Naive B cell (primary cell): ENCODE measurements at regions not wholly inside any gene's neighbourhood (a gene's known extent, or its start where the extent isn't known, plus 50 kb on each side); places are given as distances from the start of the nearest gene placed in this dataset.

ENCODE experiments used
- ATAC-seq, 2 donors: fragments of 150-1000 bp; cut with Tn5 transposase; 2 replicates each; pipeline ENCODE4 v1.10.0; 2021; ENCODE audit warnings: low read depth in 2 of 2, mild to moderate bottlenecking in 2 of 2, moderate library complexity in 2 of 2
- DNase-seq: peaks from one replicate; pipeline ENCODE4 v3.0.0; 2022
- H3K27ac Mint-ChIP-seq, 6 donors: one replicate each; pipeline ENCODE4 v1.8.0; 2020 to 2022; ENCODE audit warnings: mild to moderate bottlenecking in 6 of 6, mixed read lengths in 6 of 6, moderate library complexity in 5 of 6, inconsistent platforms in 2 of 6
- H3K27me3 Mint-ChIP-seq, 3 donors: one replicate each; pipeline ENCODE4 v1.8.0; 2021 to 2022; ENCODE audit warnings: mixed read lengths in 3 of 3, mild to moderate bottlenecking in 1 of 3
- H3K36me3 Mint-ChIP-seq, 2 donors: one replicate each; pipeline ENCODE4 v1.8.0; 2020 to 2022; ENCODE audit warnings: mixed read lengths in 2 of 2, inconsistent platforms in 1 of 2, mild to moderate bottlenecking in 1 of 2
- H3K4me1 Mint-ChIP-seq, 3 donors: one replicate each; pipeline ENCODE4 v1.8.0; 2020 to 2022; ENCODE audit warnings: mixed read lengths in 3 of 3, inconsistent platforms in 1 of 3, mild to moderate bottlenecking in 1 of 3, moderate library complexity in 1 of 3
- H3K4me3 Mint-ChIP-seq, 8 donors: one replicate each; pipeline ENCODE4 v1.8.0; 2020 to 2022; ENCODE audit warnings: mild to moderate bottlenecking in 8 of 8, mixed read lengths in 8 of 8, moderate library complexity in 8 of 8, inconsistent platforms in 2 of 8
- H3K9me3 Mint-ChIP-seq, 7 donors: one replicate each; pipeline ENCODE4 v1.8.0; 2020 to 2022; ENCODE audit warnings: mixed read lengths in 7 of 7, mild to moderate bottlenecking in 5 of 7, inconsistent platforms in 2 of 7, moderate library complexity in 1 of 7

DNA sequence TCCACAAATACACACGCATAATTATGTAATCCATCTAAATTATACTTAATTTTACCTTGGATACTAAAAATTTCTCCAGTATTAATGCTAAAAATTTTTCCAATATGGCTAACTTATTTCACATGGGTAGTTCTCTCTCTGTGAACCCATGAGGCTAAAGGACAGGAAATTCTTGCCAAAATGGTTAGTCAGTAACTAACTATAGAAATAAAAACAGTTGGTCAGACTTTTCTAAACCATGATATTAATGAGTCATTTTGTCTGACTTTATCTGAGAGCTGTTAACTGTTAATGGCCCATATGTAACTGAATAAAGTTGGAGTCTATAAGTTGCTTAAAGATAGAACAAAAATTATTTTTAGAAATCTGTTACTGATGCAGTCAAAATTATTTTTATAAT, 549.4 kb downstream of the TLL1 start:
- H3K36me3 Mint-ChIP-seq: no peaks in the 10 kb centered on the region
- H3K4me1 Mint-ChIP-seq: no peaks in the 10 kb centered on the region
- H3K27me3 Mint-ChIP-seq: no peaks in the 10 kb centered on the region
- no peak for DNase-seq
- no peak overlapping the region for H3K4me3 Mint-ChIP-seq
- peaks cover 0 to 11% (median 3%) of the 10 kb centered on the region in 7 donors for H3K9me3 Mint-ChIP-seq
- no peak for ATAC-seq
- H3K27ac Mint-ChIP-seq: no peak overlapping the region

- DNase-seq (no peak), ATAC-seq (no peak)
- H3K9me3 Mint-ChIP-seq: peaks cover 0 to 4% (median 0%) of the 10 kb centered on the region in 7 donors
- H3K36me3 Mint-ChIP-seq: no peaks in the 10 kb centered on the region
- H3K27me3 Mint-ChIP-seq: no peaks in the 10 kb centered on the region
- H3K4me1 Mint-ChIP-seq: no peaks in the 10 kb centered on the region
- H3K27ac Mint-ChIP-seq: no peak overlapping the region
- H3K4me3 Mint-ChIP-seq: no peak overlapping the region
Observed at GRCh38 chr4:166426300-166426863, 553.3 kb downstream of the TLL1 start.

- DNase-seq (no peak), ATAC-seq (no peak)
- no peaks in the 10 kb centered on the region for H3K36me3 Mint-ChIP-seq
- H3K4me3 Mint-ChIP-seq: no peak overlapping the region
- no peak overlapping the region for H3K27ac Mint-ChIP-seq
- H3K9me3 Mint-ChIP-seq: peaks cover 0 to 4% (median 0%) of the 10 kb centered on the region in 7 donors
- H3K27me3 Mint-ChIP-seq: no peaks in the 10 kb centered on the region
- no peaks in the 10 kb centered on the region for H3K4me1 Mint-ChIP-seq
Observed at GRCh38 chr4:166432125-166432524, 559.1 kb downstream of the TLL1 start.

GRCh38 chr4:166432842-166433241, 559.8 kb downstream of the TLL1 start:
- no peaks in the 10 kb centered on the region for H3K36me3 Mint-ChIP-seq
- no peak overlapping the region for H3K4me3 Mint-ChIP-seq
- H3K27ac Mint-ChIP-seq: no peak overlapping the region
- no peak for DNase-seq
- no peak for ATAC-seq
- H3K9me3 Mint-ChIP-seq: peaks cover 0 to 4% (median 0%) of the 10 kb centered on the region in 7 donors
- no peaks in the 10 kb centered on the region for H3K4me1 Mint-ChIP-seq
- H3K27me3 Mint-ChIP-seq: no peaks in the 10 kb centered on the region

DNA sequence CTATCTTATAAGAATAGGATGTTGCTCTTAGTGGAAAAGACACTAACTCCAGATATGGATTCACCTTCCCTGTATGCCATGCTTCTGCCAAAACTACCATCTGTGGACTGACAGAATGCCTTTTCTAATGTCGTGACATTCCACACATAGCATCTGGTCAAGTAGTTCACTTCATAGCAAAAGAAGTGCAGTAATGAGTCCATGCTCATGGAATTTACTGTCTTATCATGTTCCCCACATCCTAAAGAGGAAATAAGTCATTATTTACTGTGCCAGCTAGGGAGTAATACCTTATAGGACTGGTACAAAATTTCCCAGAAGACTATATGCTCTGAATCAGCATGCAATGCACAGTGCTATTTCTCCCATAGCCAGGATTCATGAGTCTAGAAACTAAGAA, 562.4 kb downstream of the TLL1 start:
- DNase-seq: no peak
- Mint-ChIP-seq H3K27me3 (no peaks in the 10 kb centered on the region), H3K9me3 (peaks cover 0 to 4% (median 0%) of the 10 kb centered on the region in 7 donors), H3K36me3 (no peaks in the 10 kb centered on the region), H3K4me1 (no peaks in the 10 kb centered on the region), H3K4me3 (no peak overlapping the region), H3K27ac (no peak overlapping the region)
- no peak for ATAC-seq

DNA sequence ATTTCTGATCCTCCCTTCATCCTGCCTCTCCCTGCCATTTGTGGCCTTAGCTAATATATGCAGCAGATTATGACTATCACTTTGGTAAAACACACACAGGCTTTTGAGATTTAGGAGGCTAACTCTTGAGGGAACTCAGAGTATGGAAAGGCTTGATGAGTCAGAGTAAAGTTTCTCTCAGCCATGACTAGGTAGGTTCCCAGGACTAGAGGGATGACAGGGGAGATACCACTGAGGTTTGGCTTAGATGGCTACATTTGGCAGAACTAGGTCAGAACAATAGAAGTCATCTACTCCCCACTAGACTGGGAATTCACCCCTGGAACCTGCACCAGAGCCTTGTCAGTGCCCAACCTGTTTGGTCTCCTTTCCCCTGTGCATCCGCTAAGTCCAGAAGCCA, 585.7 kb downstream of the TLL1 start:
- H3K27me3 Mint-ChIP-seq: no peaks in the 10 kb centered on the region
- no peak overlapping the region for H3K27ac Mint-ChIP-seq
- no peak overlapping the region for H3K4me3 Mint-ChIP-seq
- no peaks in the 10 kb centered on the region for H3K36me3 Mint-ChIP-seq
- no peak for DNase-seq
- H3K9me3 Mint-ChIP-seq: peaks cover 0 to 9% (median 7%) of the 10 kb centered on the region in 7 donors
- H3K4me1 Mint-ChIP-seq: no peaks in the 10 kb centered on the region
- no peak for ATAC-seq

GRCh38 chr4:166459621-166460020, 586.6 kb downstream of the TLL1 start:
- ATAC-seq: no peak
- DNase-seq: no peak
- Mint-ChIP-seq H3K27ac (no peak overlapping the region), H3K27me3 (no peaks in the 10 kb centered on the region), H3K36me3 (no peaks in the 10 kb centered on the region), H3K4me1 (no peaks in the 10 kb centered on the region), H3K4me3 (no peak overlapping the region), H3K9me3 (peaks cover 0 to 8% (median 4%) of the 10 kb centered on the region in 7 donors)

DNA sequence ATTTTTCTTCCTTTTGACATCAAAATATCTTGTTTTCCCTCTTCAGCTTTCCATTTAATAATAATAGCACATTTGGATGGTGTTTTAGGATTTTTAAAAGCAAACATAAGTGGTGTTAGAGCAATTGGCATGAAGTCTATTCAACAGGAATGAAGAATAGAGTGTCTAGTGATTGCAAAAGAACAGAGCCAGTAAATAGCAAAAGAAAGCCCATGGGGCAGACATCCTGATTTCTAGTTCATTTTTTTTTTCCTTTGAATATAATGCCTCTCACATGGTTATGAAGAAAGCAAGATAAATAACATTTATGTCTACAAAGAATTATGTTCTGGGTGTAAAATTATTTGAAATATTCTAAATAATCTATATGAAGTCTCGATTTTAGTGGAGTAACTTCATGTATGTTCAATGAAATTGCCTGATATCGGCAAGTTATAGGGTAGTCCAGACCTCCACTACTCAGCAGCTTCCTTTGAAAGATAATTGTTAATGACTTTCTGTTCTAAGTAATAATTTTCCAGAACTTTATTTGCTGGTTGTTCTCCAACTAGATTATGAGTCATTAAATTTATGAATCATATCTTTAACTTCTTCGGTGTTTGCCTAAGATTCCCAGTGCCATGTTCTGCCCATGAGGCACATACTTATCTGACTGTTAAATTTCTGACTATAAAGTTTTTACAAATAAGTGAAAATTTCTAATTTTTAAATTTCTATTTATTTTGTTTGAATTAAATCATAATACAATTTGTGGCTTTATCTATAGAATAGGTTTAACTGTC, 587.9 kb downstream of the TLL1 start:
- Mint-ChIP-seq H3K27ac (no peak overlapping the region), H3K4me3 (no peak overlapping the region), H3K27me3 (no peaks in the 10 kb centered on the region), H3K4me1 (no peaks in the 10 kb centered on the region), H3K9me3 (peaks cover 0 to 1% (median 0%) of the 10 kb centered on the region in 7 donors), H3K36me3 (no peaks in the 10 kb centered on the region)
- DNase-seq (no peak), ATAC-seq (no peak)

- Mint-ChIP-seq H3K27ac (no peak overlapping the region), H3K27me3 (no peaks in the 10 kb centered on the region), H3K36me3 (no peaks in the 10 kb centered on the region), H3K4me3 (no peak overlapping the region), H3K9me3 (peaks cover 0 to 5% (median 2%) of the 10 kb centered on the region in 7 donors), H3K4me1 (no peaks in the 10 kb centered on the region)
- DNase-seq (no peak), ATAC-seq (no peak)
Observed at GRCh38 chr4:166481055-166481454, 608.0 kb downstream of the TLL1 start.

- Mint-ChIP-seq H3K27me3 (no peaks in the 10 kb centered on the region), H3K36me3 (no peaks in the 10 kb centered on the region), H3K4me3 (no peak overlapping the region), H3K27ac (no peak overlapping the region), H3K9me3 (peaks cover 0 to 5% (median 2%) of the 10 kb centered on the region in 7 donors), H3K4me1 (no peaks in the 10 kb centered on the region)
- ATAC-seq (no peak), DNase-seq (no peak)
Observed at GRCh38 chr4:166481739-166482138, 608.7 kb downstream of the TLL1 start.

DNA sequence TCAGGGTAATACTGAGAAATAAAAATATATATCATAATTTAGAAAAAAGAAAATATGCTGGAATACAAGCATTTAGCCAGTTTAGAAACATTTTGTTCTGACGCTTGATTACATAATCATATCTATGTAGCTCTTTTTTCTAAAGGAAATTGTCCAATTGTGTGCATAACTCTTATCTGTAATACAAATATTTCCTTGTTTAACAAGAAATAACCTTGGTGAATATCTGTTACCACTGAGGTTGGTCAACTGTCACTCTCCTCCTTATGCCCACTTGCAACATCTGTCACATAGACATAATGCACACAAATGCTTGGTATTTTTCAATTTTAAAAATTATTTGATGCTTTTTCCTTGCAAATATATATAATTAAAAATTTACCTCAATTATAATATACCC, 609.7 kb downstream of the TLL1 start:
- Mint-ChIP-seq H3K4me3 (no peak overlapping the region), H3K9me3 (peaks cover 0 to 4% (median 2%) of the 10 kb centered on the region in 7 donors), H3K36me3 (no peaks in the 10 kb centered on the region), H3K27ac (no peak overlapping the region), H3K4me1 (no peaks in the 10 kb centered on the region), H3K27me3 (no peaks in the 10 kb centered on the region)
- no peak for ATAC-seq
- no peak for DNase-seq

DNA sequence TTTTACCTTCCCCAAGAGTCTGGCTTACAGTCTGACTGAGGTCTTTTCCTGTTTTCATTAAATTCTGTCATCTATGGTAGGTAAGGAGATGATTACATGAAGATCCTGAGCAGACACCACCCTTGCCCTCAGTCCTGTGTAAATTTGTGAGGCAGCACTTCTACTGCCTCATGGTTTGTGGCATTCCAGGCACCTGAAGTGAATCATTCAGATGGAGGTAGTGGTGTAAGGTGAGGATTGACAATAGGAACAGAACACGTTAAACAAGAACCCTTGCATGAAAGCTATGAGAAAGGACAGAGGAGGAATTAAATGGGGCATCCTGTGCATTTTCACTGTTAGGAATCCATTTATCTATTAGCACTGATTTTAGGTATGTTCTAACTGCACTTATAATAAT, 618.6 kb downstream of the TLL1 start:
- Mint-ChIP-seq H3K9me3 (peaks cover 0 to 4% (median 0%) of the 10 kb centered on the region in 7 donors), H3K4me1 (no peaks in the 10 kb centered on the region), H3K27me3 (no peaks in the 10 kb centered on the region), H3K4me3 (no peak overlapping the region), H3K27ac (no peak overlapping the region), H3K36me3 (no peaks in the 10 kb centered on the region)
- DNase-seq: no peak
- ATAC-seq: no peak

- Mint-ChIP-seq H3K4me1 (no peaks in the 10 kb centered on the region), H3K27ac (no peak overlapping the region), H3K27me3 (no peaks in the 10 kb centered on the region), H3K36me3 (no peaks in the 10 kb centered on the region), H3K4me3 (no peak overlapping the region), H3K9me3 (peaks cover 0 to 4% (median 0%) of the 10 kb centered on the region in 7 donors)
- DNase-seq (no peak), ATAC-seq (no peak)
Observed at GRCh38 chr4:166493924-166494345, 620.9 kb downstream of the TLL1 start.

- Mint-ChIP-seq H3K27me3 (no peaks in the 10 kb centered on the region), H3K27ac (no peak overlapping the region), H3K4me3 (no peak overlapping the region), H3K9me3 (peaks cover 0 to 11% (median 5%) of the 10 kb centered on the region in 7 donors), H3K36me3 (no peaks in the 10 kb centered on the region), H3K4me1 (no peaks in the 10 kb centered on the region)
- DNase-seq (no peak), ATAC-seq (no peak)
Observed at GRCh38 chr4:166498546-166498945, 625.5 kb downstream of the TLL1 start.
